ENCODE measurements at regions not wholly inside any gene's neighbourhood (a gene's known extent, or its start where the extent isn't known, plus 50 kb on each side); places are given as distances from the start of the nearest gene placed in this dataset.

DNA sequence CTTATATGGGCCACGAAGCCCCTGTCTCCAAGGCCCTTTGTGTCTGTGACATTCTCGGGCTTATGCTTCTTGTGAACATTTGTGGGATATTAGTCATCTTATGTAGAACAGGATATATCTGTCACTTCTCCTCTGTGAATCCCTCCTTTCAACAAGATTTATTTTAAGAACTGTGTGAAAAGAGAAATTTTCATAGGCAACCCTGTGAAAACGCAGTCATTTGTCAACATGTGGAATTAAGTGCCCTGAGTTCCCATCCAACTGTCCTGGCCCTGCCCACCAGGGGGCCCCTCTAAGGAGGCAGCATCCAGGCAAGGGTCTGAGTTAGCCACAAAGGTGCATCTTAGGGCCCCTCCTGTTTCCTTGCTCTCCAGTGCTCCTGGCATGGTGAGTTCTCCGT lies 76.8 kb upstream of the CHRNA7 start:
- TF ChIP-seq, protein P1, sequence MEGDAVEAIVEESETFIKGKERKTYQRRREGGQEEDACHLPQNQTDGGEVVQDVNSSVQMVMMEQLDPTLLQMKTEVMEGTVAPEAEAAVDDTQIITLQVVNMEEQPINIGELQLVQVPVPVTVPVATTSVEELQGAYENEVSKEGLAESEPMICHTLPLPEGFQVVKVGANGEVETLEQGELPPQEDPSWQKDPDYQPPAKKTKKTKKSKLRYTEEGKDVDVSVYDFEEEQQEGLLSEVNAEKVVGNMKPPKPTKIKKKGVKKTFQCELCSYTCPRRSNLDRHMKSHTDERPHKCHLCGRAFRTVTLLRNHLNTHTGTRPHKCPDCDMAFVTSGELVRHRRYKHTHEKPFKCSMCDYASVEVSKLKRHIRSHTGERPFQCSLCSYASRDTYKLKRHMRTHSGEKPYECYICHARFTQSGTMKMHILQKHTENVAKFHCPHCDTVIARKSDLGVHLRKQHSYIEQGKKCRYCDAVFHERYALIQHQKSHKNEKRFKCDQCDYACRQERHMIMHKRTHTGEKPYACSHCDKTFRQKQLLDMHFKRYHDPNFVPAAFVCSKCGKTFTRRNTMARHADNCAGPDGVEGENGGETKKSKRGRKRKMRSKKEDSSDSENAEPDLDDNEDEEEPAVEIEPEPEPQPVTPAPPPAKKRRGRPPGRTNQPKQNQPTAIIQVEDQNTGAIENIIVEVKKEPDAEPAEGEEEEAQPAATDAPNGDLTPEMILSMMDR (conservative IDR thresholded peaks at IDR 0.05; ENCODE audit: low read depth, low read length), result no peak
- TF ChIP-seq EZH2 (IDR thresholded peaks at IDR 0.05; ENCODE audit: low read length, unreplicated experiment) (no peak), EZH2phosphoT487 (IDR thresholded peaks at IDR 0.05; ENCODE audit: borderline replicate concordance, low read length) (no peak)

Measured in PC-3 (cell line).